Naive B cell (primary cell): ENCODE measurements at regions not wholly inside any gene's neighbourhood (a gene's known extent, or its start where the extent isn't known, plus 50 kb on each side); places are given as distances from the start of the nearest gene placed in this dataset.

Experiments
- ATAC-seq, 2 donors: fragments of 150-1000 bp; cut with Tn5 transposase; 2 replicates each; pipeline ENCODE4 v1.10.0; 2021; ENCODE audit warnings: low read depth in 2 of 2, mild to moderate bottlenecking in 2 of 2, moderate library complexity in 2 of 2
- DNase-seq: peaks from one replicate; pipeline ENCODE4 v3.0.0; 2022
- H3K27ac Mint-ChIP-seq, 6 donors: one replicate each; pipeline ENCODE4 v1.8.0; 2020 to 2022; ENCODE audit warnings: mild to moderate bottlenecking in 6 of 6, mixed read lengths in 6 of 6, moderate library complexity in 5 of 6, inconsistent platforms in 2 of 6
- H3K27me3 Mint-ChIP-seq, 3 donors: one replicate each; pipeline ENCODE4 v1.8.0; 2021 to 2022; ENCODE audit warnings: mixed read lengths in 3 of 3, mild to moderate bottlenecking in 1 of 3
- H3K36me3 Mint-ChIP-seq, 2 donors: one replicate each; pipeline ENCODE4 v1.8.0; 2020 to 2022; ENCODE audit warnings: mixed read lengths in 2 of 2, inconsistent platforms in 1 of 2, mild to moderate bottlenecking in 1 of 2
- H3K4me1 Mint-ChIP-seq, 3 donors: one replicate each; pipeline ENCODE4 v1.8.0; 2020 to 2022; ENCODE audit warnings: mixed read lengths in 3 of 3, inconsistent platforms in 1 of 3, mild to moderate bottlenecking in 1 of 3, moderate library complexity in 1 of 3
- H3K4me3 Mint-ChIP-seq, 8 donors: one replicate each; pipeline ENCODE4 v1.8.0; 2020 to 2022; ENCODE audit warnings: mild to moderate bottlenecking in 8 of 8, mixed read lengths in 8 of 8, moderate library complexity in 8 of 8, inconsistent platforms in 2 of 8
- H3K9me3 Mint-ChIP-seq, 7 donors: one replicate each; pipeline ENCODE4 v1.8.0; 2020 to 2022; ENCODE audit warnings: mixed read lengths in 7 of 7, mild to moderate bottlenecking in 5 of 7, inconsistent platforms in 2 of 7, moderate library complexity in 1 of 7

GRCh38 chr16:8330761-8331160, 259.6 kb downstream of the TMEM114 start:
- no peak for ATAC-seq
- no peak overlapping the region for H3K27ac Mint-ChIP-seq
- no peak for DNase-seq
- peaks cover 0 to 4% (median 0%) of the 10 kb centered on the region in 3 donors for H3K27me3 Mint-ChIP-seq
- peaks cover 2 to 33% (median 12%) of the 10 kb centered on the region in 7 donors for H3K9me3 Mint-ChIP-seq
- H3K4me1 Mint-ChIP-seq: no peaks in the 10 kb centered on the region
- H3K4me3 Mint-ChIP-seq: no peak overlapping the region
- peaks cover 0 to 8% of the 10 kb centered on the region in 2 donors for H3K36me3 Mint-ChIP-seq

DNA sequence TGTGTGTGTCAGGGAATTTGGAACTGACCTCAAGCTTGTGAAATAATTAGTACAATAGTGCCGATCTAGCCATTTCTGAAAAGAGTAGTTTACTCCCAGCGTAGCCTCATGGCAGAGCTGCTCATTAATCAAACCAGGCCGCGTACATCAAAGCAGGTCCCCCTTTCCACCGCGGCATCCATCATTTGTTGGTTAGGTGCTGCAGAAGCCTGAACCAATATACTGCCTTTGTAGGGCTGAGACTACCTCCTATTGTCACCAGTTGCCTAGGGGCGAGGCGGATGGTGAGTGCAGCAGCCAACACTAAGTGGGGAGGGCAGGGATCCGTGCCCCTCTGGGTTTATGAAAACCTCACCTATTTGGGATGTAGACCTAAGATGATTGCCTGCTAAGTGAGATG, 264.1 kb downstream of the TMEM114 start:
- H3K36me3 Mint-ChIP-seq: no peaks in the 10 kb centered on the region
- H3K27ac Mint-ChIP-seq: no peak overlapping the region
- peaks cover 0 to 12% (median 6%) of the 10 kb centered on the region in 7 donors for H3K9me3 Mint-ChIP-seq
- no peak for ATAC-seq
- DNase-seq: no peak
- H3K4me3 Mint-ChIP-seq: no peak overlapping the region
- H3K4me1 Mint-ChIP-seq: no peaks in the 10 kb centered on the region
- H3K27me3 Mint-ChIP-seq: peaks cover 0 to 4% (median 0%) of the 10 kb centered on the region in 3 donors

- H3K4me3 Mint-ChIP-seq: no peak overlapping the region
- no peak overlapping the region for H3K27ac Mint-ChIP-seq
- DNase-seq (no peak), ATAC-seq (no peak)
- peaks cover 2 to 16% (median 7%) of the 10 kb centered on the region in 7 donors for H3K9me3 Mint-ChIP-seq
- no peaks in the 10 kb centered on the region for H3K27me3 Mint-ChIP-seq
- no peaks in the 10 kb centered on the region for H3K4me1 Mint-ChIP-seq
- H3K36me3 Mint-ChIP-seq: no peaks in the 10 kb centered on the region
Measured at GRCh38 chr16:8323153-8323552, 267.2 kb downstream of the TMEM114 start.

- DNase-seq: no peak
- ATAC-seq: no peak
Measured at GRCh38 chr16:8320131-8320530, 270.2 kb downstream of the TMEM114 start.

DNA sequence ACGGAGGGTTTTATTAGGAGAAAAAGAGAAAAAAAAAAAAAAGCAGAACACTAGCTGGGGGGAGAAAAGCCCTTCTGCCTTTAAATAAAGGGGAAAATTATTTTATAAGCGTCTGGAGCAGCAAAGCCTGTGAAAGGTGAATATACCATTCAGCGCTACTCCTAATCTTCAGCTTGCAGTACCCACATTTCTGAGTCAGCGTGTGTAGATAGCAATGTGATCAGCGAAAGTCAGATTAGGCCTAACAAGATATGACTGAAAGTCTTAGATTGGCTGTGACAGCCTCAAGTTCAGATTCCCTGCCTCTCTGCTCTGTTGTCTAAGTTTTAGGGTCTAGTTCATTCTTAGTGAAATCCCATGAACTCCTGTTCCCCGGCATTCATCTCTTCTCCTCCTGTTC, 279.5 kb downstream of the TMEM114 start:
- Mint-ChIP-seq H3K27ac (no peak overlapping the region), H3K27me3 (peaks cover 0 to 4% (median 0%) of the 10 kb centered on the region in 3 donors), H3K4me3 (no peak overlapping the region), H3K9me3 (peaks cover 1 to 16% (median 7%) of the 10 kb centered on the region in 7 donors), H3K4me1 (no peaks in the 10 kb centered on the region), H3K36me3 (no peaks in the 10 kb centered on the region)
- ATAC-seq: no peak
- DNase-seq: no peak

More at GRCh38 chr16:8320131-8320530, 270.2 kb downstream of the TMEM114 start:
- Mint-ChIP-seq H3K9me3 (peaks cover 0 to 16% (median 5%) of the 10 kb centered on the region in 7 donors), H3K36me3 (no peaks in the 10 kb centered on the region), H3K4me3 (no peak overlapping the region), H3K4me1 (no peaks in the 10 kb centered on the region), H3K27ac (no peak overlapping the region), H3K27me3 (no peaks in the 10 kb centered on the region)

DNA sequence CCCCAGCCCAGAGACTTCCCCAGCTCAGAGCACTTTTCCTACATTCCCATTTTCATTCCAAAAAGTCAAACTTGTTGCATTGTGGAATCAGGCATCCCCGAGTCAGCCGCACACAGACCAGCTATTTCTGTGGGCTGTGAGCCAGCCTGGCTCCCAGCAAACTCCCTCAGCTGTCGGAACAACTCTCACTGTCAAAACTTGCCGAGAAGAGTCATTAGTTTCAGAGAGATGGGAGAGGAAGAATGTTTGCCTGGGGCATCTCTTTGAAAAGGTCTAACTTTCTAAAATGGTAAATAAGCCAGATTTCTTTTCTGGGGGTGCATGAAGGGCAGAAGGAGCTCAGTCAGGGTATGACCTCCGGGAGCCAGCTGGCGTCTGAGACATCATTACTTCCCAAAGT, 280.0 kb downstream of the TMEM114 start:
- Mint-ChIP-seq H3K36me3 (no peaks in the 10 kb centered on the region), H3K4me1 (no peaks in the 10 kb centered on the region), H3K27me3 (peaks cover 0 to 4% (median 0%) of the 10 kb centered on the region in 3 donors), H3K4me3 (no peak overlapping the region), H3K27ac (no peak overlapping the region), H3K9me3 (peaks cover 4 to 16% (median 7%) of the 10 kb centered on the region in 7 donors)
- DNase-seq (no peak), ATAC-seq (no peak)

DNA sequence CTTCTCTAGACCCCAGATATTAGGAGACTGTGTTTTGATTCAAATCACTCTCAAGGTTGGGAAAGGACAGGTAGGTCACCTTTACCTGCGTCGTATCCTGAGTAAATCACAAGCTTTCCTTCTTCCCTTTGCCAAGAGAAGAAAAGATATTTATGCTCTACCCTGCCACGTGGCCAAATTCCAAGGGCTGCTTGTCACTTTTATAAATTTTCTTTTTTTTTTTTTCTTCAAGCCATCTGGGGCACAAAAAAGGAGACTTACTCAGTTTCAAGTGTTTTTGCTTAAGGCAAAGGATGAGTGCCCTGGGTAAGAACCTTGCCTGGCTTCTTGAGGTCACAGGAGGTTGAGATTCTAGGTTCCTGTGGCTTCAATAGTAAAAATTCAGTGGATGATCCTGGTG, 285.1 kb downstream of the TMEM114 start:
- ATAC-seq (no peak), DNase-seq (no peak)
- Mint-ChIP-seq H3K9me3 (peaks cover 5 to 16% (median 10%) of the 10 kb centered on the region in 7 donors), H3K27ac (no peak overlapping the region), H3K36me3 (no peaks in the 10 kb centered on the region), H3K27me3 (peaks cover 0 to 4% (median 0%) of the 10 kb centered on the region in 3 donors), H3K4me1 (no peaks in the 10 kb centered on the region), H3K4me3 (no peak overlapping the region)

GRCh38 chr16:8299635-8300034, 290.7 kb downstream of the TMEM114 start:
- Mint-ChIP-seq H3K27ac (no peak overlapping the region), H3K4me1 (no peaks in the 10 kb centered on the region), H3K36me3 (no peaks in the 10 kb centered on the region), H3K4me3 (no peak overlapping the region), H3K27me3 (no peaks in the 10 kb centered on the region), H3K9me3 (peaks cover 0 to 14% (median 4%) of the 10 kb centered on the region in 7 donors)
- ATAC-seq (no peak), DNase-seq (no peak)

GRCh38 chr16:8295513-8296237, 294.6 kb downstream of the TMEM114 start:
- no peak overlapping the region for H3K4me3 Mint-ChIP-seq
- H3K36me3 Mint-ChIP-seq: no peaks in the 10 kb centered on the region
- no peaks in the 10 kb centered on the region for H3K4me1 Mint-ChIP-seq
- DNase-seq (no peak), ATAC-seq (no peak)
- no peak overlapping the region for H3K27ac Mint-ChIP-seq
- peaks cover 0 to 11% (median 3%) of the 10 kb centered on the region in 7 donors for H3K9me3 Mint-ChIP-seq
- H3K27me3 Mint-ChIP-seq: no peaks in the 10 kb centered on the region

DNA sequence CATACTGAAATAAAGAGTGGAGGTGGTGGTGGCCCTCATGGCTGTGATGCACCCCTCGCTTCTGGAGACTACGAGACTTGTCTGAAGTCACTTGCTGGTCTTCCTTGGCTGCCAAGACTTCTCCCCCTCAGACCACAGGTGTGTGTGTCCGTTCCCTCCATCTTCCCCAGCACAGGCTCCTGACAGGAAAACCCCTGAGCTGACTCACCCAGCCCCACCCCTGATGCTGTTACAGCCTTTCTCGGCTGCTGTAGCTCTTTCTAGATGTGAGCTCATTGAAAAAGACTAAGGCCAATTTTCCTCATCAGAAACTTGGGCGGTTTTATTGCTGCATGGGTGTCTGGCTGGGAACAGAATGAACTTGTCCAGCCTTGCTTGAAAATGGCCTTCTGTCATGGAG, 296.9 kb downstream of the TMEM114 start:
- H3K4me3 Mint-ChIP-seq: no peak overlapping the region
- no peaks in the 10 kb centered on the region for H3K27me3 Mint-ChIP-seq
- H3K9me3 Mint-ChIP-seq: peaks cover 0 to 10% (median 3%) of the 10 kb centered on the region in 7 donors
- H3K4me1 Mint-ChIP-seq: no peaks in the 10 kb centered on the region
- no peak for ATAC-seq
- no peak for DNase-seq
- H3K36me3 Mint-ChIP-seq: no peaks in the 10 kb centered on the region
- no peak overlapping the region for H3K27ac Mint-ChIP-seq

GRCh38 chr16:8292271-8292670, 298.0 kb downstream of the TMEM114 start:
- Mint-ChIP-seq H3K36me3 (no peaks in the 10 kb centered on the region), H3K4me3 (no peak overlapping the region), H3K27me3 (no peaks in the 10 kb centered on the region), H3K9me3 (peaks cover 0 to 10% (median 4%) of the 10 kb centered on the region in 7 donors), H3K27ac (no peak overlapping the region), H3K4me1 (no peaks in the 10 kb centered on the region)
- no peak for ATAC-seq
- no peak for DNase-seq

DNA sequence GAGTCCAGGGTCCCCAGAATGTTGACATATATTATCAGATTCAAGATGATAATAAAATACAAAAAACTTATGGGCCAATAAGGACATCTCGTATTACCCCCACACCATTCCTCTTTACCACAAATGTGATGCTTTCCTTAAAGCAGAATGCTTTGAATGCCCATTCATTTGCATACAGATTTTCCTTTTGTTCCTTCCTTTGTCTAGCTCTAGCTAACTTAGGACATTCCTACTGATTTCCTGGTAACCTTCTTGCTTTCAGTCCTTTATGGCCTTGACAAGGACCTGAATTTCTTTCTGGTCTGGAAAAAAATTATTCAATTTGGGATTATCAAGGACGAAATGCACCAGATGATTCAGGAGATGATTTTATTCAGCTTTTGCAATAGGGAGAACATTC, 304.0 kb downstream of the TMEM114 start:
- DNase-seq: no peak
- peaks cover 0 to 19% (median 3%) of the 10 kb centered on the region in 7 donors for H3K9me3 Mint-ChIP-seq
- ATAC-seq: no peak
- no peak overlapping the region for H3K27ac Mint-ChIP-seq
- no peak overlapping the region for H3K4me3 Mint-ChIP-seq
- H3K4me1 Mint-ChIP-seq: no peaks in the 10 kb centered on the region
- no peaks in the 10 kb centered on the region for H3K36me3 Mint-ChIP-seq
- H3K27me3 Mint-ChIP-seq: no peaks in the 10 kb centered on the region

DNA sequence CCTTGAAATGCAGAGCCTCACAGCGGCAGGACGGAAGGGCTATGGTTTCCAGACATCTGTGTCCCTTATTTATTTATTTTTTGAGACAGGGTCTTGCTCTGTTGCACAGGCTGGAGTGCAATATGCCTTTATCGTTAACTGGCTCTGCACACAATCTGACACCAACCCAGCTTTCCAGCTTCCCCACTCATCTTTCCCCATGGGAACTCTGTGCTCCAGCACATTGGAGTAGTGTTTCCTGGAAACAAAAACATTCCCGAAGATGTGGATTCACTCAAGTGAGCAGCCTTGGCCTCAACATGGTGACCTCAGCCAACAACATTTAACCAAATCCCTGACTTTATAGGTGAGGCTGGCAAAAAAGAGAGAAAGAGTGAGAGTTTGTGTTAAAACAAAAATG, 307.1 kb downstream of the TMEM114 start:
- ATAC-seq (no peak), DNase-seq (no peak)
- Mint-ChIP-seq H3K27ac (no peak overlapping the region), H3K4me3 (no peak overlapping the region), H3K4me1 (no peaks in the 10 kb centered on the region), H3K27me3 (no peaks in the 10 kb centered on the region), H3K9me3 (peaks cover 0 to 19% (median 3%) of the 10 kb centered on the region in 7 donors), H3K36me3 (no peaks in the 10 kb centered on the region)

DNA sequence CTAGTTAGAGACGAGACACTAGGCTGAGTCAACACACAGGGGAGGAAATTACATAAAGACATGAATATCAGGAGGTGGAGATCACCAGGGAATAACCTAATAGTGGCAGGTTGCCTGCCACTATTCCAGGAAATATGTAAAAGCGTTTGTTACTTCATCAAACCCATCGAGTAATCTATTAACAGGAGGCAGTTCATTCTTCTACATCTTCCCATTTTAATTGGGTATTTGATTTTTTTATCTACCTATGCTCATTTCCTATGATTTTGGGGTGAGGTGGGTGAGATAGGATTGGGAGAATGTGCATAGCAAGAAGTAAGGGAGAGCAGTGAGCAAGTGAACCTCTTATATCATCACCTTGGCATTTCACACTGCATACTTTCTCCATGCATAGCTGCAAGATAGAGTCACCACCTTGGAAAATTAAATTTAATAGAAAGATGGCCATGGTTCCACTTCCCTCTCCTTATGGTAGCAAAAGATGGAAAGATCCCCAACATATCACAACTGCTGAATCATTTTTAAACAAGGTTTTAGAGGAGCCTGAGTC, 312.2 kb downstream of the TMEM114 start:
- no peaks in the 10 kb centered on the region for H3K4me1 Mint-ChIP-seq
- no peak overlapping the region for H3K4me3 Mint-ChIP-seq
- H3K36me3 Mint-ChIP-seq: no peaks in the 10 kb centered on the region
- no peak for DNase-seq
- no peak overlapping the region for H3K27ac Mint-ChIP-seq
- ATAC-seq: no peak
- peaks cover 0 to 10% (median 6%) of the 10 kb centered on the region in 3 donors for H3K27me3 Mint-ChIP-seq
- peaks cover 0 to 23% (median 3%) of the 10 kb centered on the region in 7 donors for H3K9me3 Mint-ChIP-seq
